ENCODE measurements at regions not wholly inside any gene's neighbourhood (a gene's known extent, or its start where the extent isn't known, plus 50 kb on each side); places are given as distances from the start of the nearest gene placed in this dataset.

DNA sequence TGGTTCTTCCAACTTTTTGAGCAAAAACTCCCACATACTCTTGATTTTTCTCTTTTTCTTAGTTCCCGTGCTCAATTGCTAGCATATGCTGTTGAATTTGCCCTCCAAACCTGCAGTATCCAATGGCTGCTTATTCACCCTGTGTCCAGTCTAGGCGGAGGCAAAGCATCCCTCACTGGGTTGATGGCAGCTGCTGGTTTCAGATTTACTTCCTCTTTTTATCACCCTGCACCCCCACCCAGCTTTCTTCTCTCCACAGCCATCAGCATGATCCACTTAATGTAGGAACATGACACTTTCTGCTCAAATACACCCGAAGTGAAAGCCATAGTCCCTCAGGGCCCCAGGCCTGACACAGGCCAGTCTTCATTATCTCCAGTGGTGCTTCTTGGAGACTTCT, 87.6 kb upstream of the ADARB2 start:
- Histone ChIP-seq H3K27me3 (no peaks in the 10 kb centered on the region), H3K9me3 (ENCODE audit: low read depth) (no peaks in the 10 kb centered on the region), H3K36me3 (no peaks in the 10 kb centered on the region), H3K4me1 (ENCODE audit: low read depth) (no peaks in the 10 kb centered on the region), H3K27ac (no peak overlapping the region), H3K4me3 (no peak overlapping the region)
- TF ChIP-seq, protein P1, sequence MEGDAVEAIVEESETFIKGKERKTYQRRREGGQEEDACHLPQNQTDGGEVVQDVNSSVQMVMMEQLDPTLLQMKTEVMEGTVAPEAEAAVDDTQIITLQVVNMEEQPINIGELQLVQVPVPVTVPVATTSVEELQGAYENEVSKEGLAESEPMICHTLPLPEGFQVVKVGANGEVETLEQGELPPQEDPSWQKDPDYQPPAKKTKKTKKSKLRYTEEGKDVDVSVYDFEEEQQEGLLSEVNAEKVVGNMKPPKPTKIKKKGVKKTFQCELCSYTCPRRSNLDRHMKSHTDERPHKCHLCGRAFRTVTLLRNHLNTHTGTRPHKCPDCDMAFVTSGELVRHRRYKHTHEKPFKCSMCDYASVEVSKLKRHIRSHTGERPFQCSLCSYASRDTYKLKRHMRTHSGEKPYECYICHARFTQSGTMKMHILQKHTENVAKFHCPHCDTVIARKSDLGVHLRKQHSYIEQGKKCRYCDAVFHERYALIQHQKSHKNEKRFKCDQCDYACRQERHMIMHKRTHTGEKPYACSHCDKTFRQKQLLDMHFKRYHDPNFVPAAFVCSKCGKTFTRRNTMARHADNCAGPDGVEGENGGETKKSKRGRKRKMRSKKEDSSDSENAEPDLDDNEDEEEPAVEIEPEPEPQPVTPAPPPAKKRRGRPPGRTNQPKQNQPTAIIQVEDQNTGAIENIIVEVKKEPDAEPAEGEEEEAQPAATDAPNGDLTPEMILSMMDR (IDR thresholded peaks at IDR 0.05; ENCODE audit: low read depth, low read length), result no peak
- DNase-seq (ENCODE audit: low read depth in 1 of 2, low spot score in 1 of 2), result no peak

DNA sequence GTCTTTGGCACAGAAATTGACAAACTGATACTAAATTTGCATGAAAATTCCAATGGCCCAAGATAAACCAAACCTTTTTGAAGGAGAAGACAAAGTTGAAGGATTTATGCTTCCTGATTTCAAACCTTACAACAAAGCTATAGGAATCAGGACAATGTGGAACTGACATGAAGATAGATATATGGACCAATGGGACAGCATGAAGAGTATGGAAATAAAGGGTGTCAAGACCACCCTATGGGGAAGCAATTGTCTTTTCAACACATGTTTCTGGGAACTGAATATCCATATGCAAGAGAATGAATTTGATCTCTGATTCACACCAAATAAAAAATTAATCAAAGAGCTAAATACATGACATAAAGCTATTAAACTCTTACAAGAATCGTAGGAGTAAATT, 77.2 kb upstream of the ADARB2 start:
- no peak overlapping the region for H3K27ac ChIP-seq
- H3K36me3 ChIP-seq, result no peaks in the 10 kb centered on the region
- no peaks in the 10 kb centered on the region for H3K4me1 ChIP-seq (ENCODE audit: low read depth)
- DNase-seq (ENCODE audit: low read depth in 1 of 2, low spot score in 1 of 2), result no peak
- no peaks in the 10 kb centered on the region for H3K9me3 ChIP-seq (ENCODE audit: low read depth)
- TF ChIP-seq, protein P1 (IDR thresholded peaks at IDR 0.05; ENCODE audit: low read depth, low read length), result no peak
- no peak overlapping the region for H3K4me3 ChIP-seq
- no peaks in the 10 kb centered on the region for H3K27me3 ChIP-seq

DNA sequence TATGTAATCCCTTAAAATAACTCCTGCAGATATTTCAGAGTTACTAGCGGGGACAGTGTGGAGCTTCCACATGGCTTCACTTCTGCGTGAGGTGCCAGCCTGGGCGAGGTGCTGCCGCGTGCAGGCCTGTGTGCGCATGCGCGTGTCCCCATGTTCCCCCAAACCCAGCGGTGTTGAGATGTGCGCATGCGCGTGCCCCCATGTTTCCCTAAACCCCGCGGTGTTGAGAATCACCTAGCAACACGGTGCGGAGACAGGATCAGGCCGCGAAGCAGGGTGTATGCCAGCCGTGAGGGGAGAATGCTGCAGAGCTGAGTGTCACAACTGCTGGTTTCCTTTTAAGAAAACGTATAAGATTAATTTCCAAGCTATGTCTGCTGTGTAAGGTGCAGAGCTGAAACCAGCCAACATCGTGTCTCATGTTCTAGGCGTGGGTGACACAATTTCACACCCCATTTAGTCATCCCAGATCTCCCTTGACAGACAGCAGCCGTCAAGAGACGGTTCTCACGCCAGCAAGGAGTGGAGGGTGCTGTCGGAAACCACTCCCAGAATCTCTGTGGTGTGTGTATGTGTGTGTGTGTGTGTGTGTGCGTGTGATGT, 71.9 kb upstream of the ADARB2 start:
- Histone ChIP-seq H3K27ac (no peak overlapping the region), H3K36me3 (no peaks in the 10 kb centered on the region), H3K4me3 (no peak overlapping the region), H3K4me1 (ENCODE audit: low read depth) (no peaks in the 10 kb centered on the region), H3K27me3 (no peaks in the 10 kb centered on the region), H3K9me3 (ENCODE audit: low read depth) (no peaks in the 10 kb centered on the region)
- DNase-seq (ENCODE audit: low read depth in 1 of 2, low spot score in 1 of 2), result no peak
- TF ChIP-seq, protein P1 (IDR thresholded peaks at IDR 0.05; ENCODE audit: low read depth, low read length), result no peak

DNA sequence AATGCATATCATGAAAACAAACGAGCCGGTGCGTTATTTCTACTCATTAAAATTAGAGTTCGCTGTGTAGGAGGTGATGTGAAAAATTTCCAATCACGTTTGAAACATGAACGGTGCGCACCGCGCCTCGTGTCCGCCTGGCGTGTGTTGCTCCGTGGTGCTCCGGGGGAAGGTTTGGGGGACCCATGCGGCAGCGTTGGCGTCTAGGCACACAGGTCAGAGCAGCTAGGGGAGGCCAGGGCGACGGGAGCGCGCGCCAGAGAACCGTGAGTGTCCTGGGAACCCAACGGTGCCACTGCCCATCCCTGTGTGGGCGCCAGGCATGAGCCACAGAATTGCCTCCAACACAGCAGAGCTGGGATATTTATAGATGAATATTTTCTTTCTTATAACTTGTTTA, 70.6 kb upstream of the ADARB2 start:
- DNase-seq (ENCODE audit: low read depth in 1 of 2, low spot score in 1 of 2), result no peak
- Histone ChIP-seq H3K36me3 (no peaks in the 10 kb centered on the region), H3K9me3 (ENCODE audit: low read depth) (no peaks in the 10 kb centered on the region), H3K27ac (no peak overlapping the region), H3K4me1 (ENCODE audit: low read depth) (no peaks in the 10 kb centered on the region), H3K27me3 (no peaks in the 10 kb centered on the region), H3K4me3 (no peak overlapping the region)
- TF ChIP-seq, protein P1 (IDR thresholded peaks at IDR 0.05; ENCODE audit: low read depth, low read length), result no peak

DNA sequence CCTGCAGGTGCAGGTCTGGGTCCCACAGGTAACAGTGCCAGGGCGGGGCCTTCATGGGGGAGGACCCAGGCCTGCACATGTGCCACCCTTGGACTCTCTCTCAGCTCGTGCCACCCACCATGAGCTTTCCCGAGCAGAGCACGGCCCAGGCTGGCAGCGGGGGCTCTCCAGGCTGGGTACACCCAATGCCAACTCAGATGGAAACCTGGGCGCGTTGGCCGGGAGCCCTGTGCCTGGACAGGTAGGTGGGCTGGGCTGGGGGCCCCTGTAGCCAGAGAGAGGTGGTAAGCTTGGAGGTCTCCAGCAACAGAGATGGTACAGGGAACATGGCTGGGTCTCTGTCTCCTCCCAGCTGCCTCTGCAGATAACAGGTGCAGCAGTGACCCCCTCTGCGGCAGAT, 69.9 kb upstream of the ADARB2 start:
- TF ChIP-seq, protein P1 (IDR thresholded peaks at IDR 0.05; ENCODE audit: low read depth, low read length), result no peak
- no peaks in the 10 kb centered on the region for H3K27me3 ChIP-seq
- no peak overlapping the region for H3K27ac ChIP-seq
- no peaks in the 10 kb centered on the region for H3K4me1 ChIP-seq (ENCODE audit: low read depth)
- H3K36me3 ChIP-seq, result no peaks in the 10 kb centered on the region
- DNase-seq (ENCODE audit: low read depth in 1 of 2, low spot score in 1 of 2), result no peak
- H3K9me3 ChIP-seq (ENCODE audit: low read depth), result no peaks in the 10 kb centered on the region
- H3K4me3 ChIP-seq, result no peak overlapping the region

DNA sequence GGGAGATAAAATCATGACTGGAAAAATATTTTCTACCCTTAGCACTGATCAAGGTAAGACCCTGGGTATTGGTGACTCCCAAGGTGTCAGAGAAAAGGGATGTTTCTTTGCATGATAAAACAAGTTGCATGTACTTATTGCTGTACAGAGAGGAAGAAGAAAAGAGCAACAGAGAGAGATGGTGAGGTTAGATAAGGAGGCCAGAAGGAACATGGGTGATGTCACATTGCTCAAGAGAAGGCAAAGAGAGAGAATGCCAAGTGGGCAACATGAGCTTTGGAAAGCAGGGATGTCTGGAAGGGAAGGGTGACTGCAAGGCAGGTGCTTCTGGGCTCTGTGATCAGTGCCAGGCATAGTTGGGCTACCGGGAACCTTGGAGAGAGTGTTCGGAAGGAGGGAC, 65.1 kb upstream of the ADARB2 start:
- Histone ChIP-seq H3K4me1 (ENCODE audit: low read depth) (no peaks in the 10 kb centered on the region), H3K36me3 (no peaks in the 10 kb centered on the region), H3K27ac (no peak overlapping the region), H3K4me3 (no peak overlapping the region), H3K9me3 (ENCODE audit: low read depth) (no peaks in the 10 kb centered on the region), H3K27me3 (no peaks in the 10 kb centered on the region)
- DNase-seq (ENCODE audit: low read depth in 1 of 2, low spot score in 1 of 2), result no peak
- TF ChIP-seq, protein P1 (IDR thresholded peaks at IDR 0.05; ENCODE audit: low read depth, low read length), result no peak

Data from cardiac muscle cell (in vitro differentiated cells and primary cell).